Gastroesophageal sphincter (tissue), 3 donors: ENCODE measurements at regions not wholly inside any gene's neighbourhood (a gene's known extent, or its start where the extent isn't known, plus 50 kb on each side); places are given as distances from the start of the nearest gene placed in this dataset.

ENCODE experiments used
- CTCF ChIP-seq, 4 experiments: fragments of 200-600 bp in 2 of 4; fragments of 450-650 bp in 2 of 4; sonication (generic) in 1 of 4; IDR thresholded peaks; one replicate each; pipeline ENCODE4 v1.5.1; 2017 to 2019; ENCODE audit warnings: antibody characterized with exemption in 4 of 4, mild to moderate bottlenecking in 2 of 4, moderate library complexity in 2 of 4
- POLR2AphosphoS5 ChIP-seq: sonication (generic); formaldehyde crosslinking; IDR thresholded peaks from one replicate; pipeline ENCODE4 v1.6.1; 2017; ENCODE audit warnings: antibody characterized with exemption

GRCh38 chr4:123631786-123632692 lies 235.4 kb downstream of the SPRY1 start:
- TF ChIP-seq POLR2AphosphoS5 = no peak
- TF ChIP-seq CTCF (IDR thresholded peaks at IDR 0.05) = no peak
